ENCODE measurements at regions not wholly inside any gene's neighbourhood (a gene's known extent, or its start where the extent isn't known, plus 50 kb on each side); places are given as distances from the start of the nearest gene placed in this dataset.

DNA sequence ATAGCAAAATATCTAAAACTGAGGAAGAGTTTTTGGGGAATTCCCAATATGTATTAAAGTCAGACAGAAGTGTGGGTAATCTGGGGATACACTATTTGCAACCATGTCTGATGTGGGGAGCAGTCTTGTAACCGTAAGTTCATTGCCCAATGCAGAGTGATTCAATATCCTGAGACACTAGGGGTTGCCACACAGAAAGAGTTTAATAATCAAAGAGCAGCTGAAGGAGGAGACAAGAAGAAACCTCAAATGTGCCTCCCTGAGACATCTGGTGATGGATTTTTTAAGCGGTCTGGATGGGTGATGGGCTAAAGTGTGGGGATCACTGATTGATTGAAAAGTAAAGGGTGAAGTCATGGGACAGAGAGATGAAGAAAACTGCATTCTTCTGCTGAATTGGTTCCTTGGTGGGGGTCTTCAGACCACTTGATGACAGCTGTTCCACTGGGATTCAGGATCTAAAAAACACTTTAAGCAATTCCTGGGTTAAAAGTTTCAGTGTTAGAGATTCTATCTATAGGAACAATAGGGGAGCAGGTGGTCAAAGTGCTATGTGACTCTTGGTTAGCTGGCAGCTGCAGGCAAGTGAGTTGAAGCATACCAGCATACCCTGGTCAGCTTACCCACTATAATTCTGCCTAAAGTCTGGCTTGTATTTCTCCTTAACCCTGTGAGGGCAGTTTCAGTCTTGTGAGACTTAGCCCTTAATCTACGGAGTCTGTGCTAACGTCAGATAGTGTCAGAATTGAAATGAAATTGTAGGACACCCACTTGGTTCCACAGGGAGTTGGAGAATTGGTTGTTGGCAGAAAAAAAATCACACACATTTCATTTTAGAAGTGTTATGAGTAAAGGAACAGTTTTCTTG lies 425.9 kb upstream of the TGFBR2 start:
- FAIRE-seq (no peak), DNase-seq (ENCODE audit: low read depth in 1 of 2, low spot score in 2 of 2) (no peak)
- Histone ChIP-seq H2AK5ac (ENCODE audit: low read depth, low read length) (no peak overlapping the region), H3K79me2 (ENCODE audit: control insufficient read depth in 1 of 2, insufficient read depth in 2 of 2, low read length in 2 of 2) (no peaks in the 10 kb centered on the region), H3K9ac (replicated peaks in 1 of 4; ENCODE audit: extremely low read depth in 1 of 4, low read depth in 3 of 4, low read length in 3 of 4) (no peak overlapping the region), H4K20me1 (replicated peaks in 1 of 2; ENCODE audit: control insufficient read depth in 1 of 2, insufficient read depth in 2 of 2, low read length in 2 of 2) (no peaks in the 10 kb centered on the region), H2BK20ac (ENCODE audit: low read length) (no peak overlapping the region), H3K23ac (ENCODE audit: insufficient read length) (no peak overlapping the region), H2BK5ac (ENCODE audit: low read depth, low read length) (no peak overlapping the region), H3K4me3 (ENCODE audit: extremely low read depth in 1 of 4, insufficient read depth in 2 of 4, low read depth in 3 of 4, low read length in 4 of 4) (no peak overlapping the region), H3K4ac (replicated peaks; ENCODE audit: insufficient read length, low read depth, low read length) (no peak overlapping the region), H3K23me2 (ENCODE audit: low read depth, low read length) (no peaks in the 10 kb centered on the region), H2BK120ac (replicated peaks; ENCODE audit: low read depth, low read length) (no peak overlapping the region), H3K36me3 (ENCODE audit: control insufficient read depth in 2 of 4, insufficient read depth in 4 of 4, low read length in 3 of 4) (no peaks in the 10 kb centered on the region), H3K27me3 (replicated peaks in 1 of 4; ENCODE audit: control insufficient read depth in 3 of 4, extremely low read depth in 1 of 4, insufficient read depth in 3 of 4, low read length in 3 of 4) (no peaks in the 10 kb centered on the region), H3K18ac (ENCODE audit: extremely low read depth, low read length) (no peak overlapping the region), H4K5ac (ENCODE audit: insufficient read length, low read depth, low read length) (no peak overlapping the region), H4K91ac (replicated peaks; ENCODE audit: insufficient read length, low read length) (no peak overlapping the region), H3K14ac (ENCODE audit: insufficient read length) (no peak overlapping the region), H3K9me3 (ENCODE audit: insufficient read depth in 2 of 2, low read depth in 1 of 2, low read length in 1 of 2) (no peaks in the 10 kb centered on the region), H3K4me1 (replicated peaks in 1 of 4; ENCODE audit: control insufficient read depth in 3 of 4, insufficient read depth in 4 of 4, low read length in 3 of 4) (no peaks in the 10 kb centered on the region), H3K27ac (ENCODE audit: low read depth, low read length) (no peak overlapping the region), H2AFZ (ENCODE audit: low read length) (peak overlapping the region; percentile 19; the same call in 1 of the 2 replicates), H2BK15ac (ENCODE audit: low read length) (no peak overlapping the region), H3K79me1 (ENCODE audit: low read depth, low read length) (no peaks in the 10 kb centered on the region), H2BK12ac (ENCODE audit: low read depth, low read length) (no peak overlapping the region), H3K4me2 (ENCODE audit: insufficient read depth in 1 of 2, low read depth in 2 of 2, low read length in 2 of 2) (no peak overlapping the region), H3K56ac (replicated peaks; ENCODE audit: insufficient read length, low read depth, low read length) (no peak overlapping the region), H4K8ac (ENCODE audit: extremely low read depth, insufficient read depth, low read length) (no peak overlapping the region)
- ChIA-PET POLR2A (ENCODE audit: partially characterized antibody) (no interaction called here), CTCF (ENCODE audit: partially characterized antibody) (interaction anchor here (1.1 to 2.6 kb wide), 5 partner anchors 9 to 513 kb away, joined by 3 to 11 read pairs (median 4); no protein-coding TSS in a partner anchor)
- WGBS, 2 experiments (ENCODE audit: extremely low coverage in 1 of 2, insufficient coverage in 1 of 2, insufficient read length in 1 of 2, insufficient replicate concordance in 2 of 2, low coverage in 1 of 2, low lambda C conversion rate in 2 of 2, missing lambda C conversion rate in 1 of 2): 87% methylated on average over 4 of the region's 4 CpGs; no CpG with 5 or more reads in 1 of the 2 experiments
- no peak for TF ChIP-seq GABPA (IDR thresholded peaks at IDR 0.05; ENCODE audit: borderline replicate concordance, insufficient read depth, low read length)
- TF ChIP-seq SUZ12 (IDR thresholded peaks at IDR 0.05; ENCODE audit: low read length): no peak
- no peak for TF ChIP-seq CTBP2 (IDR thresholded peaks at IDR 0.05; ENCODE audit: borderline replicate concordance, insufficient read depth, insufficient read length, low read length)
- TF ChIP-seq FOSL1 (IDR thresholded peaks at IDR 0.05; ENCODE audit: insufficient read depth, low read depth, low read length): no peak
- no peak for TF ChIP-seq RBBP5 (IDR thresholded peaks at IDR 0.05; ENCODE audit: borderline replicate concordance, low read depth, low read length)
- no peak for TF ChIP-seq MAX (IDR thresholded peaks at IDR 0.05)
- TF ChIP-seq RNF2 (IDR thresholded peaks at IDR 0.05; ENCODE audit: borderline replicate concordance, low read depth, low read length, missing control alignments, poor library complexity, severe bottlenecking): no peak
- TF ChIP-seq, protein P1, sequence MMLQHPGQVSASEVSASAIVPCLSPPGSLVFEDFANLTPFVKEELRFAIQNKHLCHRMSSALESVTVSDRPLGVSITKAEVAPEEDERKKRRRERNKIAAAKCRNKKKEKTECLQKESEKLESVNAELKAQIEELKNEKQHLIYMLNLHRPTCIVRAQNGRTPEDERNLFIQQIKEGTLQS (IDR thresholded peaks at IDR 0.05; ENCODE audit: insufficient read depth, low read depth, low read length): no peak
- TF ChIP-seq TEAD4 (IDR thresholded peaks at IDR 0.05; ENCODE audit: low read depth, low read length): no peak
